OCI-LY7 (cell line): ENCODE measurements at regions not wholly inside any gene's neighbourhood (a gene's known extent, or its start where the extent isn't known, plus 50 kb on each side); places are given as distances from the start of the nearest gene placed in this dataset.

ENCODE experiments used
- CTCF ChIP-seq: fragments of 200-600 bp; sonication (generic); conservative IDR thresholded peaks from 2 replicates; pipeline ENCODE4 v1.5.1; 2014; ENCODE audit warnings: mild to moderate bottlenecking, antibody characterized with exemption, low read length, moderate library complexity, mixed read lengths
- EZH2phosphoT487 ChIP-seq: fragments of 200-600 bp; sonication (generic); IDR thresholded peaks from 2 replicates; pipeline ENCODE4 v1.6.1; 2018; ENCODE audit warnings: low read depth, borderline replicate concordance, mild to moderate bottlenecking, mixed run types, antibody characterized with exemption, low read length, moderate library complexity, mixed read lengths

DNA sequence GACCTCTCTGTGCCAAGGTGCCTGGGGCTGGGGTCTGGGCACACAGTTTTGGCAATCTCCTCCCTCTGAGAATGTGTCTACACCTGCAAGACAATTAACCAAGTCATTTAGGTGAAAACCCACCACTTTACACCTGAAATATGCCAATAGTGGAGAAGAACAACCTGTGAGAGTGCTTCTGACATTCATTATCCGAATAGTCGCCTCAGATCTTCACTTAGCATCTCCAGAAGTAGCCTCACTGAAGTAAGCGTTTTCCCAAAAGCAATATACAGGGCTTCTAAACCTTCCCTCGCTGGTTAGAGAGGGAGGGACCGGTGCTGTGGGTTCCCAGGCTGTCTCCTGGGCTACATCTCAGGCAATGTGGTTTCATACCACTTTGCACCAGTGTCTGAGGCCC lies 173.5 kb downstream of the DDX1 start:
- TF ChIP-seq CTCF (no peak), EZH2phosphoT487 (no peak)
